HepG2 (cell line): ENCODE measurements at regions not wholly inside any gene's neighbourhood (a gene's known extent, or its start where the extent isn't known, plus 50 kb on each side); places are given as distances from the start of the nearest gene placed in this dataset.

Experiments
- ATAC-seq: fragments of 200-7000 bp; cut with Tn5 transposase; 3 replicates; pipeline ENCODE4 v1.9.1; 2020; ENCODE audit warnings: mild to moderate bottlenecking, moderate library complexity
- BruUV-seq: library from RNA; stranded (reverse); fragments of 400-500 nt; replicated peaks from 2 replicates; lab custom pipeline; 2021; lab: Mats Ljungman, UMichigan
- CTCF ChIA-PET: fragments of 300-600 bp; formaldehyde crosslinking; extraction: SDS; loops from one replicate; lab custom pipeline; 2021; ENCODE audit warnings: low total read pairs, inconsistent platforms, low intra/inter-chr PET ratio; lab: Yijun Ruan, JAX
- POLR2A ChIA-PET: fragments of 350-600 bp; sonication (Branson Sonifier 250); formaldehyde crosslinking; loops from one replicate; lab custom pipeline; 2020; ENCODE audit warnings: antibody characterized with exemption, inconsistent platforms; lab: Yijun Ruan, JAX
- DNase-seq: peaks from one replicate; pipeline ENCODE4 v3.0.0-alpha.2; 2015; ENCODE audit warnings: low spot score
- FAIRE-seq: peaks from 3 replicates; lab custom pipeline; 2011; peaks lifted over from hg19 to GRCh38; lab: Jason Lieb, UNC
- H2AFZ ChIP-seq: one replicate; pipeline ENCODE4 v1.6.1; 2011; ENCODE audit warnings: low read length, inconsistent platforms
- H3K27ac ChIP-seq: fragments of 300-600 bp; 3 replicates; pipeline ENCODE4 v1.8.0; 2011; ENCODE audit warnings: mixed run types, mild to moderate bottlenecking, mixed read lengths, low read length, inconsistent platforms; ENCODE audit not compliant: insufficient read depth; ENCODE audit errors: extremely low read length
- H3K27me3 ChIP-seq, 2 experiments: fragments of 200-600 bp in 1 of 2; 2 replicates in 1 of 2; 3 replicates in 1 of 2; pipeline versions ENCODE4 v1.6.0 to v1.8.0; 2011; ENCODE audit warnings: low read length in 2 of 2, mild to moderate bottlenecking in 2 of 2, moderate library complexity in 2 of 2, inconsistent platforms in 1 of 2; ENCODE audit not compliant: insufficient read depth in 2 of 2, control insufficient read depth in 1 of 2
- H3K36me3 ChIP-seq, 2 experiments: fragments of 200-600 bp in 1 of 2; replicated peaks in 1 of 2; 2 replicates in 1 of 2; 3 replicates in 1 of 2; pipeline versions ENCODE4 v1.5.1 to v1.8.0; 2011; ENCODE audit warnings: low read length in 2 of 2, inconsistent platforms in 1 of 2; ENCODE audit not compliant: insufficient read depth in 2 of 2, control insufficient read depth in 1 of 2
- H3K4me1 ChIP-seq: 2 replicates; pipeline ENCODE4 v1.5.1; 2012; ENCODE audit warnings: low read length, inconsistent platforms; ENCODE audit not compliant: insufficient read depth
- H3K4me2 ChIP-seq: 2 replicates; pipeline ENCODE4 v1.6.0; 2011; ENCODE audit warnings: low read depth, low read length, inconsistent platforms
- H3K4me3 ChIP-seq, 3 experiments: fragments of 200-600 bp in 1 of 3; sonication (generic), shearing (Covaris generic) in 1 of 3; replicated peaks in 1 of 3; 2 replicates each; pipeline ENCODE4 v1.5.1; 2011 to 2016; ENCODE audit warnings: low read length in 3 of 3, inconsistent platforms in 2 of 3, low read depth in 2 of 3, mild to moderate bottlenecking in 2 of 3, control low read depth in 1 of 3, mixed read lengths in 1 of 3; ENCODE audit not compliant: insufficient read depth in 1 of 3
- H3K79me2 ChIP-seq: one replicate; pipeline ENCODE4 v1.6.1; 2011; ENCODE audit warnings: low read length, inconsistent platforms; ENCODE audit not compliant: insufficient read depth
- H3K9ac ChIP-seq: 2 replicates; pipeline ENCODE4 v1.6.0; 2011; ENCODE audit warnings: mild to moderate bottlenecking, low read depth, low read length, inconsistent platforms; ENCODE audit not compliant: insufficient read depth
- H3K9me3 ChIP-seq: 2 replicates; pipeline ENCODE4 v1.5.1; 2012; ENCODE audit warnings: mild to moderate bottlenecking, low read length
- H4K20me1 ChIP-seq: 2 replicates; pipeline ENCODE4 v1.6.0; 2011; ENCODE audit warnings: inconsistent platforms, mild to moderate bottlenecking, low read length, moderate library complexity; ENCODE audit not compliant: insufficient read depth
- GATAD1 ChIP-seq: IDR thresholded peaks from 2 replicates; pipeline ENCODE4 v1.6.1; 2016; ENCODE audit warnings: missing genetic modification reagents, missing compliant biosample characterization
- HOMEZ ChIP-seq: IDR thresholded peaks from 2 replicates; pipeline ENCODE4 v1.6.1; 2016; ENCODE audit warnings: low read depth
- KLF15 ChIP-seq: sonication (generic); formaldehyde crosslinking; IDR thresholded peaks from 2 replicates; pipeline ENCODE4 v1.8.1; 2023; ENCODE audit warnings: borderline replicate concordance, mild to moderate bottlenecking, inconsistent platforms, missing genetic modification reagents, mixed read lengths
- MAFG ChIP-seq: sonication (generic); formaldehyde crosslinking; IDR thresholded peaks from 2 replicates; pipeline ENCODE4 v1.5.1; 2020; ENCODE audit warnings: mild to moderate bottlenecking, missing genetic modification reagents
- TFDP1 ChIP-seq: IDR thresholded peaks from 2 replicates; pipeline ENCODE4 v1.6.1; 2016; ENCODE audit warnings: missing compliant biosample characterization, missing genetic modification reagents, borderline replicate concordance
- ZNF260 ChIP-seq: sonication (generic); formaldehyde crosslinking; IDR thresholded peaks from 2 replicates; pipeline ENCODE4 v1.4.0; 2020; ENCODE audit warnings: missing genetic modification reagents, low read depth, mild to moderate bottlenecking, borderline replicate concordance
- ZNF607 ChIP-seq: sonication (generic); formaldehyde crosslinking; IDR thresholded peaks from 2 replicates; pipeline ENCODE4 v1.5.1; 2020; ENCODE audit warnings: missing genetic modification reagents, mild to moderate bottlenecking, borderline replicate concordance
- WGBS: methylation state at CpG from one replicate; pipeline ENCODE4 v1.1.6; 2017; ENCODE audit warnings: low lambda C conversion rate; 5-methylcytosine and 5-hydroxymethylcytosine counted together
- in situ Hi-C: cut with HindIII; loops from 2 replicates; pipeline ENCODE4 v1.10.0; 2017; ENCODE audit warnings: low pct_unique_long_range_greater_than_20kb; ENCODE audit not compliant: extremely low pct_ligation_motif_present
- intact Hi-C: fragments of 100-400 bp; cut with micrococcal nuclease; formaldehyde crosslinking; loops from one replicate; pipeline ENCODE4 v1.10.0; 2022; ENCODE audit not compliant: unreplicated experiment

- in situ Hi-C loops: no loop called here
- no peak for FAIRE-seq
Observed at GRCh38 chr16:72371307-72372086, 199.5 kb upstream of the PMFBP1 start.

GRCh38 chr16:72369274-72369673, 197.3 kb upstream of the PMFBP1 start:
- FAIRE-seq: no peak
- no TSS peak for BruUV-seq

More at GRCh38 chr16:72371307-72372086, 199.5 kb upstream of the PMFBP1 start:
- Histone ChIP-seq H4K20me1 (no peaks in the 10 kb centered on the region), H3K27me3 (no peaks in the 10 kb centered on the region), H3K27ac (no peak overlapping the region), H3K9ac (no peak overlapping the region), H2AFZ (no peak overlapping the region), H3K36me3 (no peaks in the 10 kb centered on the region), H3K79me2 (no peaks in the 10 kb centered on the region), H3K4me2 (no peak overlapping the region), H3K4me1 (no peaks in the 10 kb centered on the region), H3K9me3 (no peaks in the 10 kb centered on the region), H3K4me3 (no peak overlapping the region)
- WGBS: 86% methylated on average over 10 of the region's 10 CpGs
- no peak for TF ChIP-seq ZNF260
- TF ChIP-seq GATAD1 (CRISPR knock-in tag): no peak
- no peak for TF ChIP-seq ZNF607 (CRISPR knock-in tag)
- peak; percentile 40; the same call in 1 of the 2 replicates for TF ChIP-seq HOMEZ (CRISPR knock-in tag)
- no peak for TF ChIP-seq KLF15 (CRISPR knock-in tag)
- no peak for TF ChIP-seq MAFG (CRISPR knock-in tag)
- ATAC-seq: no peak
- no peak for DNase-seq
- BruUV-seq: no TSS peak
- CTCF ChIA-PET: no interaction called here
- POLR2A ChIA-PET: no interaction called here
- intact Hi-C loops: no loop called here

More at GRCh38 chr16:72369274-72369673, 197.3 kb upstream of the PMFBP1 start:
- no peaks in the 10 kb centered on the region for H3K4me1 ChIP-seq
- H3K36me3 ChIP-seq: no peaks in the 10 kb centered on the region
- TF ChIP-seq TFDP1 (CRISPR knock-in tag): no peak
- WGBS: 100% methylated on average over 1 of the region's 1 CpG
- ATAC-seq: no peak
- no peaks in the 10 kb centered on the region for H3K79me2 ChIP-seq
- no peaks in the 10 kb centered on the region for H3K27me3 ChIP-seq
- intact Hi-C loops (no loop called here), in situ Hi-C loops (no loop called here)
- no peak overlapping the region for H3K4me3 ChIP-seq
- H3K9me3 ChIP-seq: no peaks in the 10 kb centered on the region
- DNase-seq: no peak
- H3K4me2 ChIP-seq: no peak overlapping the region
- H3K27ac ChIP-seq: no peak overlapping the region
- ChIA-PET CTCF (no interaction called here), POLR2A (no interaction called here)
- H3K9ac ChIP-seq: no peak overlapping the region
- no peak overlapping the region for H2AFZ ChIP-seq
- no peaks in the 10 kb centered on the region for H4K20me1 ChIP-seq
